ENCODE measurements at regions not wholly inside any gene's neighbourhood (a gene's known extent, or its start where the extent isn't known, plus 50 kb on each side); places are given as distances from the start of the nearest gene placed in this dataset.
"Not testable (repeated sequence)": the region's sequence is repeated elsewhere in the genome, so short reads cannot be mapped to it uniquely, and the experiment has no call there.

GRCh38 chr2:176923205-176923604 is 289.4 kb upstream of the HNRNPA3 start:
- in situ Hi-C loops (cut with MboI; ENCODE audit: low sequenced_read_pairs in 4 of 4): no loop called here
- TF ChIP-seq POLR2A (IDR thresholded peaks at IDR 0.05) (no peak), CTCF (IDR thresholded peaks at IDR 0.05 in 4 of 5, conservative IDR thresholded peaks at IDR 0.05 in 1 of 5) (no peak)
- intact Hi-C loops (cut with DNase I; ENCODE audit: low total_unique reads): no loop called here
- Histone ChIP-seq H3K27ac (no peak overlapping the region), H3K36me3 (no peaks in the 10 kb centered on the region), H3K9me3 (no peaks in the 10 kb centered on the region), H3K27me3 (no peaks in the 10 kb centered on the region), H3K4me1 (no peaks in the 10 kb centered on the region), H3K4me3 (no peak overlapping the region)
- no peak for DNase-seq
- no peak for ATAC-seq

- Histone ChIP-seq H3K27me3 (no peaks in the 10 kb centered on the region), H3K27ac (no peak overlapping the region), H3K4me3 (no peak overlapping the region), H3K9me3 (no peaks in the 10 kb centered on the region), H3K4me1 (no peaks in the 10 kb centered on the region), H3K36me3 (no peaks in the 10 kb centered on the region)
- ATAC-seq: no peak
- no peak for TF ChIP-seq POLR2A (IDR thresholded peaks at IDR 0.05)
- no peak for TF ChIP-seq CTCF (IDR thresholded peaks at IDR 0.05 in 4 of 5, conservative IDR thresholded peaks at IDR 0.05 in 1 of 5)
- in situ Hi-C loops (cut with MboI; ENCODE audit: low sequenced_read_pairs in 4 of 4) (no loop called here), intact Hi-C loops (cut with DNase I; ENCODE audit: low total_unique reads) (no loop called here)
- no peak for DNase-seq
Measured at GRCh38 chr2:176924909-176925534, 287.6 kb upstream of the HNRNPA3 start.

- no peak overlapping the region for H3K4me3 ChIP-seq
- no peak for DNase-seq
- H3K27ac ChIP-seq: no peak overlapping the region
- H3K9me3 ChIP-seq: no peaks in the 10 kb centered on the region
- TF ChIP-seq POLR2A (IDR thresholded peaks at IDR 0.05) (no peak), CTCF (IDR thresholded peaks at IDR 0.05 in 4 of 5, conservative IDR thresholded peaks at IDR 0.05 in 1 of 5) (no peak)
- no peaks in the 10 kb centered on the region for H3K27me3 ChIP-seq
- no peaks in the 10 kb centered on the region for H3K4me1 ChIP-seq
- intact Hi-C loops (cut with DNase I; ENCODE audit: low total_unique reads) (no loop called here), in situ Hi-C loops (cut with MboI; ENCODE audit: low sequenced_read_pairs in 4 of 4) (no loop called here)
- H3K36me3 ChIP-seq: no peaks in the 10 kb centered on the region
- ATAC-seq: no peak
Measured at GRCh38 chr2:176926453-176926852, 286.1 kb upstream of the HNRNPA3 start.

- H3K27ac ChIP-seq; H3K27me3 ChIP-seq; ATAC-seq; H3K36me3 ChIP-seq; H3K4me3 ChIP-seq; DNase-seq; in situ Hi-C loops (cut with MboI; ENCODE audit: low sequenced_read_pairs in 4 of 4); H3K9me3 ChIP-seq; intact Hi-C loops (cut with DNase I; ENCODE audit: low total_unique reads); H3K4me1 ChIP-seq: not testable (repeated sequence)
Measured at GRCh38 chr2:176929387-176929786, 283.2 kb upstream of the HNRNPA3 start.

GRCh38 chr2:176931588-176932563 is 280.7 kb upstream of the HNRNPA3 start:
- intact Hi-C loops (cut with DNase I; ENCODE audit: low total_unique reads) (no loop called here), in situ Hi-C loops (cut with MboI; ENCODE audit: low sequenced_read_pairs in 4 of 4) (no loop called here)
- Histone ChIP-seq H3K9me3 (no peaks in the 10 kb centered on the region), H3K27me3 (no peaks in the 10 kb centered on the region), H3K4me3 (no peak overlapping the region), H3K27ac (no peak overlapping the region), H3K4me1 (no peaks in the 10 kb centered on the region), H3K36me3 (no peaks in the 10 kb centered on the region)
- ATAC-seq (no peak), DNase-seq (no peak)
- TF ChIP-seq CTCF (IDR thresholded peaks at IDR 0.05 in 4 of 5, conservative IDR thresholded peaks at IDR 0.05 in 1 of 5): no peak
- TF ChIP-seq POLR2A (IDR thresholded peaks at IDR 0.05): no peak
